ENCODE measurements at regions not wholly inside any gene's neighbourhood (a gene's known extent, or its start where the extent isn't known, plus 50 kb on each side); places are given as distances from the start of the nearest gene placed in this dataset.

DNA sequence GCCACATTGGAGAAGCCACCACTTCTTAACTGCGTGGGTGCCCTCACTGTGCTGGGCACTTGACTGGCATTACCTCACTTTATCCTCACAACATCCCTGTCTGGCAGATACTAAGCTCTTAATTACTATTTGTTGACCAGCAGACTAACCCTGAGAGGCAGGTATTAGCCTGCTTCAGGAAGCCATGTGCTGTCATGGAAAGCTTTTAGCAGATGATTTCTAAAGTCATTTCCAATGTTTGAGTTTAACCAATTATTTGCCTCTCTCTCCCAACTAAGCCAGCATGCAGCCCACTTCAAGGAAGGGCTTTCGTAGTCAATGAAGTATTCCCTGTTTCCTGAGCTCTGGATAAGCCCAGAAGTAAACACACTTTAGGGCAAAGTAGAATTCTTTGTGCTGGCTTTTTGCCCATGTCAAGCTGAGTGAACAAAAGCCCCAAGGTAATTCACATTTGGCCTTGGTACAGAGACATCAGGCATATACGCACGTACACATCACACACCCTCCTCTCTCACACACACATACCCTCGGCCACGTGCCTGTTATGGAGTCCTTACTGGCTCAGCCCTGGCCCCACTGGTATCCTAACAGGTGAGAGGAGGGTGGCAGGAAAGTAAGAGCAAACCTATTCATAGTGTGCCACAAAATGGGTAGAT lies 108.6 kb downstream of the C1D start:
- H3K27me3 ChIP-seq (ENCODE audit: insufficient read depth, low read length, poor library complexity, severe bottlenecking): no peaks in the 10 kb centered on the region
- no peaks in the 10 kb centered on the region for H3F3A ChIP-seq (ENCODE audit: low read depth)
- no peak overlapping the region; the same call in 1 of the 2 replicates for H2AFZ ChIP-seq (ENCODE audit: low read length)
- H3K9me2 ChIP-seq (replicated peaks; ENCODE audit: low read depth, low read length): no peaks in the 10 kb centered on the region
- H3K4me1 ChIP-seq (ENCODE audit: insufficient read depth, low read length, poor library complexity, severe bottlenecking): no peaks in the 10 kb centered on the region
- no peaks in the 10 kb centered on the region for H3K36me3 ChIP-seq (ENCODE audit: insufficient read depth, low read length)
- no peak overlapping the region for H3K4me2 ChIP-seq (ENCODE audit: low read depth, low read length, poor library complexity, severe bottlenecking)
- H3K9me3 ChIP-seq (ENCODE audit: insufficient read depth, low read depth, low read length): no peaks in the 10 kb centered on the region
- no peak overlapping the region for H3K4me3 ChIP-seq (ENCODE audit: low read length, poor library complexity, severe bottlenecking)
- H3K79me2 ChIP-seq (ENCODE audit: insufficient read depth, low read length): no peaks in the 10 kb centered on the region
- no peaks in the 10 kb centered on the region for H4K20me1 ChIP-seq (ENCODE audit: insufficient read depth, low read length, poor library complexity, severe bottlenecking)
- no peak overlapping the region for H3K9ac ChIP-seq (ENCODE audit: low read depth, low read length, poor library complexity, severe bottlenecking)
- no peak for TF ChIP-seq CTCF (conservative IDR thresholded peaks at IDR 0.05; ENCODE audit: low read length)
- no peak for TF ChIP-seq EZH2phosphoT487 (IDR thresholded peaks at IDR 0.05; ENCODE audit: borderline replicate concordance)

GRCh38 chr2:67955748-67956603 lies 106.8 kb downstream of the C1D start:
- Histone ChIP-seq H3K27me3 (ENCODE audit: insufficient read depth, low read length, poor library complexity, severe bottlenecking) (no peaks in the 10 kb centered on the region), H3K36me3 (ENCODE audit: insufficient read depth, low read length) (no peaks in the 10 kb centered on the region), H3K9me2 (replicated peaks; ENCODE audit: low read depth, low read length) (no peaks in the 10 kb centered on the region), H3K9ac (ENCODE audit: low read depth, low read length, poor library complexity, severe bottlenecking) (no peak overlapping the region), H3K9me3 (ENCODE audit: insufficient read depth, low read depth, low read length) (no peaks in the 10 kb centered on the region), H3K4me3 (ENCODE audit: low read length, poor library complexity, severe bottlenecking) (no peak overlapping the region), H3F3A (ENCODE audit: low read depth) (no peaks in the 10 kb centered on the region), H4K20me1 (ENCODE audit: insufficient read depth, low read length, poor library complexity, severe bottlenecking) (no peaks in the 10 kb centered on the region), H2AFZ (ENCODE audit: low read length) (no peak overlapping the region), H3K4me2 (ENCODE audit: low read depth, low read length, poor library complexity, severe bottlenecking) (no peak overlapping the region), H3K79me2 (ENCODE audit: insufficient read depth, low read length) (no peaks in the 10 kb centered on the region), H3K4me1 (ENCODE audit: insufficient read depth, low read length, poor library complexity, severe bottlenecking) (no peaks in the 10 kb centered on the region)
- no peak for TF ChIP-seq EZH2phosphoT487 (IDR thresholded peaks at IDR 0.05; ENCODE audit: borderline replicate concordance)

DNA sequence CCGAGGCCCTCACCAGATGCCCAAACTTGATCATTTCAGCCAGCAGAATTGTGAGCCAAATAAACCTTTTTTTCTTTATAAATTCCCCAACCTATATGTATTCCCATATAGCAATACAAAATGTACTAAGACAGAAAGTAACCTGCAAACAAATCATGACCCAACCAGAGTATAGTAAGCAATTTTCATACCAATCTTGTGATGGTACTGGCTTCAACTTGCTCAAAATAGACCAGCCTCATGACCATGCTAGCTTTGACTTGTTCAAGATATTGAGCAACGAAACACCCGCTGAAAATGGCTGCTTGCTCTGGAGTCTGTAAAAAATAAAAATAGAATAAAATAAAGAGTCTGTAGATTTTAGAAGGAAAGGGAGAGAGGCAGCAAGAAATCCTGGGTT lies 97.6 kb downstream of the C1D start:
- no peaks in the 10 kb centered on the region for H3K9me2 ChIP-seq (replicated peaks; ENCODE audit: low read depth, low read length)
- H3K79me2 ChIP-seq (ENCODE audit: insufficient read depth, low read length): no peaks in the 10 kb centered on the region
- H3K36me3 ChIP-seq (ENCODE audit: insufficient read depth, low read length): no peaks in the 10 kb centered on the region
- no peaks in the 10 kb centered on the region for H3K9me3 ChIP-seq (ENCODE audit: insufficient read depth, low read depth, low read length)
- H3K4me2 ChIP-seq (ENCODE audit: low read depth, low read length, poor library complexity, severe bottlenecking): no peak overlapping the region
- TF ChIP-seq EZH2phosphoT487 (IDR thresholded peaks at IDR 0.05; ENCODE audit: borderline replicate concordance): no peak
- no peak for TF ChIP-seq CTCF (conservative IDR thresholded peaks at IDR 0.05; ENCODE audit: low read length)
- no peaks in the 10 kb centered on the region for H4K20me1 ChIP-seq (ENCODE audit: insufficient read depth, low read length, poor library complexity, severe bottlenecking)
- H3K27me3 ChIP-seq (ENCODE audit: insufficient read depth, low read length, poor library complexity, severe bottlenecking): peaks cover 6% of the 10 kb centered on the region
- H3K9ac ChIP-seq (ENCODE audit: low read depth, low read length, poor library complexity, severe bottlenecking): no peak overlapping the region
- H3K4me1 ChIP-seq (ENCODE audit: insufficient read depth, low read length, poor library complexity, severe bottlenecking): no peaks in the 10 kb centered on the region
- no peaks in the 10 kb centered on the region for H3F3A ChIP-seq (ENCODE audit: low read depth)
- no peak overlapping the region for H2AFZ ChIP-seq (ENCODE audit: low read length)
- no peak overlapping the region for H3K4me3 ChIP-seq (ENCODE audit: low read length, poor library complexity, severe bottlenecking)
